ENCODE measurements at regions not wholly inside any gene's neighbourhood (a gene's known extent, or its start where the extent isn't known, plus 50 kb on each side); places are given as distances from the start of the nearest gene placed in this dataset.
"Not testable (repeated sequence)": the region's sequence is repeated elsewhere in the genome, so short reads cannot be mapped to it uniquely, and the experiment has no call there.

DNA sequence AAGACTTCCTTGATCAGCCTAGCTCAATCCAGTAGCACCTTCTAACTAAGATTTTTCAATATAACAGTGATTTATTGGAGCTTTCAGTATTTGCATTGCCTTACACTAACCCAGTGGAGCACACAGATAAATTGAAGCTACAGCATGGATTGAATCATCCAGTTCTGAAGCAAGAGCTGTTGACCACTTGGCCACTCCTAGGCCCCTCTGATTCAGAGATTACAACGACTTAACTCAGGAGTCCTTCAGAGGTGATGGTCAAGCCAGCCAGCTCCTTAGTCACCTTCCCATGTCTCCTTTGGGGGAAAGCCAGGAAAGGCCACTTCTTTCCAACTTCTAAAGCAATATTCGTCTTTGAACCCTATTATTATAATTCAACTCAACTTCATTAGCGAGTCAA is 151.8 kb downstream of the TENT5C start:
- peak; percentile 78 for DNase-seq

GRCh38 chr1:117758444-117759316 is 152.8 kb downstream of the TENT5C start:
- peak; percentile 77 for DNase-seq

GRCh38 chr1:117759535-117759934 is 153.7 kb downstream of the TENT5C start:
- DNase-seq, result no peak

DNA sequence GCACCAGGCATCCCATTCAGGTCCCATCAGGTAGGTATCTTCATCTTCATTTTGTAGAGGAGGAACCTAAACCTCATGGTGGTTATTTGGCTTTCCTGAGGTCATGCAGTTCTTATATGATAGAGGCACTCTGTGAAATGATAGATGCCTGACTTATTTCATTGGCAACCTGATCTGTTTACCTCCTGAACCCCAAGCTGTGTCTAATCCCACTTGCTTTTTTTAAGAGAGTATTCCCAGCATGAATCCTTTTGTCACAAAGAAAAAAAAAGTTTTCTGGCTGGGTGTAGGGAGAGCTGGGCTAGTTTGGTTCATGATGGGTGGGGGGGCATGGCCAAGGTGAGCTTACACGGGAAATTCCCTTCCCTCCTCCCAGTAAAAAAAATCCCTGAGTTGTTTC is 154.2 kb downstream of the TENT5C start:
- DNase-seq, result no peak

DNA sequence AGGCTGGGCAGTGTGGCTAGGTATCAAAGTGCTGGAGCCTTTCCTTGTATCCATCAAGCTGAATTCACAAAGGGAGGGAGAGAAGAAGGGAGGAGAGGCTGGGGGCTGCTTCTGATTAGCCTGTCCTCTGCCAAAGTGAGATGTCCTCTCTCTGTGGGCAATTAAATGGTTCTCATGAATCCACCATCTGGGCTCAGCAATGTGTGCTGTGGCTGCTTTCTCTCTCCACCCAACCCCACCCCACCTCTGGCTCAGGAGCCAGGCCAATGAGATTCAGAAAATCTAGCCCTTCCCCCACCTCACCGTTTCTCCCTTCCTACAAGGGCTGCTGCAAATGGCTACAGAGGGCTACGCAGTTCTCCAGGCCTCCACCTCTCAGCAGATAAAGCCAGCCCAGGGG is 154.6 kb downstream of the TENT5C start:
- DNase-seq, result no peak

DNA sequence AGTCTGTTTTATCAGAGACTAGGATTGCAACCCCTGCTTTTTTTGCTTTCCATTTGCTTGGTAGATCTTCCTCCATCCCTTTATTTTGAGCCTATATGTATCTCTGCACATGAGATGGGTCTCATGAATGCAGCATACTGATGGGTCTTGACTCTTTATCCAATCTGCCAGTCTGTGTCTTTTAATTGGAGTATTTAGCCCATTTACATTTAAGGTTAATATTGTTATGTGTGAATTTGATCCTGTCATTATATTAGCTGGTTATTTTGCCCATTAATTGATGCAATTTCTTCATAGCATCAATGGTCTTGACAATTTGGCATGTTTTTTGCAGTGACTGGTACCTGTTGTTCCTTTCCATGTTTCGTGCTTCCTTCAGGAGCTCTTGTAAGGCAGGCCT is 161.7 kb downstream of the GDAP2 start:
- not testable (repeated sequence) for DNase-seq

DNA sequence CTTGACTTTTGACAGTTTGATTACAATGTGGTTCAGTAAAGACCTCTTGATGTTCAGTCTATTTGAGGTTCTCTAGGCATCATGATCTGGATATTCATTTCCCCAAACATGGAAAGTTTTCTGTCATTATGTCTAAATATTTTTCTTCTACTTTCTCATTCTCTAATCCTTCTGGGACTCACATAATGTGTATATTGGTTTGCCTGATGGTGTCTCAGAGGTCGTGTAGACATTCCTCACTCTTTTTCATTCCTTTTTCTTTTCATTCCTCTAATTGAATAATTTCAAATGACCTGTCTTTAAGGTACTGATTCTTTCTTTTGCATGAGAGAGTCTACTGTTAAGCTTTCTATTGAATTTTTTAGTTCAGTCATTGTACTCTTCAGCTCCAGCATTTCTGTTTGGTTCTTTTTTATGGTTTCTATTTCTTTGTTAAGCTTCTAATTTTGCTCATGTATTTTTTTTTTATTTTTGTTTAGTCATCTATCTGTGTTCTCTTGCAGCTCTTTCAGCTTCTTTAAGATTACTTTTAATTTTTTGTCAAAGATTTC is 158.4 kb downstream of the GDAP2 start:
- no peak for DNase-seq

GRCh38 chr1:117779364-117779763 is 150.1 kb downstream of the GDAP2 start:
- no peak for DNase-seq

DNA sequence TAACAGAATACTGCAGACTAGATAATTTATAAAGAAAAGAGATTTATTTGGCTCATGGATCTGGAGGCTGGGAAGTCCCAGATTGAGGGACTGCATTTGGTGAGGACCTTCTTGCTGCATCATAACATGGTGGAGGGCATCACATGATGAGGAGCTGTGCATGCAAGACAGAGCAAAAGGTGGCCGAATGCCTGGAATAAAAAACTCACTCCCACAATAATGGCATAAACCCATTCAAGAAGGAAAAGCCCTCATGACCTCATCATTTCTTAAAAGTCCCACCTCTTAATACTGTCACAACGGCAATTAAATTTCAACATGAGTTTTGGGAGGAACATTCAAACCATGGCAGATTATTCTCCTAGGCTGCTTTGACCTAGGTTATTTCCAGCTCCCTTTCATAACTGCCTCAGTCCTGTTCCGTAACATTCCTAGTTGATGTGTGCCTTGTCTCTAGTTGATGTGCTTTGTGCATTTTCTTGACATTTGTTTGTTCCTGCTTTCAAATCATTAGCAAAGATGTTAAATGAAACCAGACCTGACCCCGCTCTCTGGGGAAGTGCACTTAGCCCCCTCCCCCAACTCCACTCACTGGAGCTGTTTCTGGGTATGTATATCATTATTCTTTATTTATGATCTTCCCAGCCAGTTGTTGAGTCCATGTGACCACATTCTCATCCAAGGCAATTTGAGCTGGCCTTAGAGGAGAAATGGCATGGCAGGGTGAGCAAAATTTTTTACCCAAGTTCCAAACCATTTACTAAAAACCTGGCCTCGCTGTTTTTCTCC is 148.5 kb downstream of the GDAP2 start:
- no peak for DNase-seq

- no peak for DNase-seq
Observed at GRCh38 chr1:117782056-117782455, 147.4 kb downstream of the GDAP2 start.

DNA sequence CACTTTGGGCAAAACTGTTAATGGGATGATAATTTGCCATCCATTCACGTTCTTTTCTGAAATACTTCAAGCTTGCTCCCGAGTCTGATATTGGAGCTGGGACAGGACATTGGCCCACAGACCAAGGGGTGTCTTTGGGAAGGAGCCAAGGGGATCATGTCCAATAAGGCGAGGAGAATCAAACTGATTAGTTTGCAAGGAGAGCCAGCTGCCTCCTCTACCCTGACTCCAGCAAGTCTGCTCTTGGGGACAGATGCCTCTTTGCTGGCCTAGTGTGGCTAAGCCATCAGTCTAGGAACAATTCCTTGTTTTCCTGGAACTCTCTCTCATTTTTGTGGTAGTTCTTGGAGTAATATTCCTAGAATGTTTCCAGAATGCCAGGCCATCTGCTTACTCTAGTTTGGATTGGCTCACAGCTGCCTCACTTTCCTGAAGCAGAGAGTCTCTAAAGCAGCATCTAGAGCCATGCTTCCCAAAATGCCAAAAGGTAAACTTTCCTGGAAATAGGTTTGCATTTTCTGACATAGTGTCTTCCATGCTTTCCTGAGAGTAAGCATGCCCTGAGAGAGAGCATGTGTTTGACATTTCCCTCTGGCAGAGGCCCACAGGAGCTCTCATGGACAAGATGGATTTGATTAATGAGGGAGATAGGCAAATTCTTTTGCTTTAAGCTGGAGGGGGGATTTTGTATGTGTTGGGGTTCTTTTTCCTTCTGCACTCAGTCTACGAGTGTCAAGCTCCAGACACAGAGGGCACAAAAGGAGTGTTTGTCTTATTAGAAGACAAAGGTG is 145.6 kb downstream of the GDAP2 start:
- no peak for DNase-seq

- no peak for DNase-seq
Observed at GRCh38 chr1:117788014-117788413, 141.4 kb downstream of the GDAP2 start.

DNA sequence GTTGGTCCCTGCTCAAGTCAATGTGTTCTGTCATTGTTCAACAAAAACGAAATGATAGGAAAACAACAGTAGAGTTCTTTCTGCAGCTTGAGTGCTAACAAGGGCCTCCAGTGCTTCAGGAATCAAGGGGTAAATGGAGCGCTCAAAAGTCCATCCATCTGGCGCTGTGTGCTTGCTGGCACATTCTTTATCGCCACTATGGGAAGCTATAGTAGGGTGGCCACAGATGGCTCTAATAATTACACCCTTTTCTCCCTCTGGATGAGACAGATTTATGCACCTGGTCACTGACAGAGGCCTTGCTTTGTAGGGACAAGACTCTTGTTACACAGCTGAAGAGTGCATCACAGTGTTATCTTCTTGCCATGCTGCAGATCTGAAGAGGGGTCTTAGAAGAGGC is 136.0 kb downstream of the GDAP2 start:
- DNase-seq, result no peak

DNA sequence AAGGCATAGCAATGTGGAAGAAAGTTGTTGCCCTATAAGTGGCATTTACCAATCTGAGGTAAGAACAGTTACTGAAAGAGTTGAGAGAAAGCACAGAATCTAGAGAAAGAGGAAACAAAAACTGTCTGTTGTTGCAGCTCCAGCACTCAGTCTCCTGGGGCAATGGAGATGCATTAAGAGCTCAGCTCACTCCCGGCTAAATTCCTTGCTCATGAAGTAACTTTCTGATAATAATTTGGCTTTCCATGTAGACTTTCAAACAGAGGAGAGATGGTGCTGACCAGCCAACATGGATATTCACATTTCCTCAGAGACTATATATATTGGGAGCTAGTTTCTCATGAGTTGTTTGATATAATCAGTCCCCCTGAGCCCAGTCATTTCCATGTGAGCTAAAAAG is 135.3 kb downstream of the GDAP2 start:
- peak; percentile 28 for DNase-seq

- peak; percentile 94 for DNase-seq
Observed at GRCh38 chr1:117795190-117795589, 134.2 kb downstream of the GDAP2 start.

DNA sequence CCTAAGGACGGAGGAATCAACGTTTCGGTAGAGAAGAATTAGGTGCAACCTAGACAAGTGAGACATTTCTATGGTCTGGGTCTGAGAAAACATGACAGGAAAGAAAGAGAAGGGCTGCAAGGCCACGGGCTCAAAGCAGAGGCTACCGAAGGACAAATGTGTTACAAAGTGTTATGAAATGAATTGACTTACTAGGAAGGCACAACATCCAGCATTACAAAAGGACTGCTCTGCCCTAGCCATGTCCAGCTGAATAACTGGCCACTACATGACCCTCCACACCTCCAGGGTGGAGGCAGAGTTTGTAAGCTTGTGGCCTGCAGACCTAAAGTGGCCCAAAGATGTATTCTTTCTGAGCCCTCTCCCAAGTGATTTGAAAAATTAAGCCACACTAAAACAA is 133.6 kb downstream of the GDAP2 start:
- DNase-seq, result no peak

DNA sequence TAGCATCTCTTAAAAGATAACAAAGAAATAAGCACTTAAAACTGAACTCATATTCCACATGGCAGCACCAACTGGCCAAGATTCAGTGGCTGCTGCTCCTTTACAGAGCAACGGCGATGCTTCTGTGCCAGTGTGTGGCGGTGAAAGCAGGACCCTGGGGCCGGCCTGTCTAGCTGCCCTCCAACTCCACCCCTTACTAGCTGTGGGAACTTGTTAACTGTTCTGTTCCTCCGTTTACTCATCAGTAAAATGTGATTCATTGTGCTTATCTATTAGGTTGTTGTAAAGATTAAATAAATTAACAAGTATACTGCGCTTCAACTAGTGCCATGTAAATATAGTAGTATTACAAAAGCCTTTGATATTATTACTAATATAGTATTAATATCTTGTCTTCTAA is 133.2 kb downstream of the GDAP2 start:
- DNase-seq, result no peak

DNA sequence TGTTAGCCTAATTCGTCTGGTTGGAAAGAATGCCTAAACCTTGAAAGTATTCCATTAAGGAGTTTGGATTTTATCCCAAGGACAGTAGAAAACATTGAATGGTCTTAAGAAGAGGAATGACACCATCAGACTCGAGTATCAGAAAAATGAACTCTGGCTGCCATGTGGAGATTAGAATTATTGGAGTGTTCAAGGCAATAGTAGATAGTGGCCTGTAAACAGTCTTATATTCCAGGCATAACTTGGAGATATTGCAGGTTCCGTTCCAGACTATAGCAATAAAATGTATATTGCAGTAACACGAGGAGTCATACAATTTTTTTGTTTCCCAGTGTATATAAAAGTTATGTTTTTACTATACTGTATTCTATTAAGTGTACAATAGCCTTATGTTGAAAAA is 130.9 kb downstream of the GDAP2 start:
- no peak for DNase-seq

DNA sequence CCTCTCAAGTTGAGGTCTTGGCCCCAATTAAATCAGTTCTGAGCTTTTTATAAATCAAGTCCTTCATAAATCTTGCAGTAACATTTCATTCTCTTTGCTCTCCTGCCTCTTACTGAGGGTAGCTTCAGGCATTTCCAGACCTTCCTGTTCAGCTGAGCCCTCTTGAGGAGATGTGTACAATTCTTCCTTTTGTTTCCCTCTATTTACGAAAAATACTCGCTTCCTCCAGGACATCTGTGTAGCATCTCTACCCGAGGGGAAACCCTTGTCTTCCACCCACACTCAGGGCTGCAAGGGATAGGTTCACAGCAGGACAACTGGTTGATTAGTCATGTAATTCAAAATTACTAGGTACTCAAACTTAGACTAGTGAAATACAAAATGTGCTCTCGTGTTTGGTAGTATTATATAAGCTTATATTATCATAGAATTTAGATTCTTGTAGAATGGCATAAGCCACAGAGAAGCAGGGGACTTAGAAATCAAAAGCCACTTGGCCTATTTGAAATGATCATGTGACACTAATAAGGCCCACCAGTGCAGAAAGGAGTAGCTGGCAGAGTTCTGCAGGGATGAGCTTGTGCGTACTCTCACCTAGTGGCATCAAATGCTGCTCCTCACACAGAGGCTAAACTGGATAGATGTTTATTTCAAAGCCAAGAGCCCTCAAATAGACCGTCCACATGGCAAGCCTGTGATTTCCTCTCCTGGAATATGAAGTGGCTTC is 126.7 kb downstream of the GDAP2 start:
- DNase-seq, result peak; percentile 34

GRCh38 chr1:117803318-117803717 is 126.1 kb downstream of the GDAP2 start:
- DNase-seq, result no peak

DNA sequence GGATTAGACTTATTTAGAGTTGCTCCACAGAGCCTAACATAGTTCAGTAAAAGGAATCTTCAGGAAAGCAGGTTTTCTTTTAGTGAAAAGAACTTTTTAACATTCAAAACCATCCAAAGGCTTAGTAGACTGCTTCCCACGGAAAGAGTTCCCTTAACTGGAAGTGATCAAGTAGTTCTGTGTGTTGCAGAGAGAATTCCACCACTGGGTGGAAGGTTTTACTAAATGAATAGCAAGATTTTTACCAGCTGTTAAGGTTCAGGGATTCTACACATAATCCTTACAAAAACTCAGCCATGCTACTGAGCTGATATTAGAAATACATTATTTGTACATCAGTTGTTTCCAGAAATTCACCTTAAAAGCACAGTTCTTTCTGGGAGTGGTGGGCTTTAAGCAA is 119.7 kb downstream of the GDAP2 start:
- DNase-seq, result peak; percentile 16

DNA sequence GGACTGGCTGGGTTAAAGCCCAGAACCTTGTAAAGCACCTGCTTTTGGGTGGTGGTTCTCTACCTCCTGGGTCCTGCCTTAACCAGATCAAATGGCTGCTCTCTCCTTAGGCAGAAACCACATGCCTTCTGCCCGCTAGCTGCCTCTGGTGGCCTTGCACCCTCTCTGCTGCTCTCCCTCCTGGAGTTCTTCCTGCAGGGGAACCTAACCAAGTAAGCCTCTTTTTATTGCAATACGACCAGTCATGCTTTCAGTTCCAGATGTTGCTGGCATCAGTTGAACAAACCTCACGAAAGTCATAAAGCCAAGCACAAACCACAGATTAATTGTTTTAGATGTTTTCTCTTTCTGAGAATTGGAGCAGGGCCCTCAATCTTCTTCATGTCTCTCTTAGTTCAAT is 118.9 kb downstream of the GDAP2 start:
- DNase-seq, result peak; percentile 15

All from HCEC 1CT (cell line).